ENCODE measurements at regions not wholly inside any gene's neighbourhood (a gene's known extent, or its start where the extent isn't known, plus 50 kb on each side); places are given as distances from the start of the nearest gene placed in this dataset.
"Not testable (repeated sequence)": the region's sequence is repeated elsewhere in the genome, so short reads cannot be mapped to it uniquely, and the experiment has no call there.

- Histone ChIP-seq H3K27ac (ENCODE audit: low read length) (no peak overlapping the region), H3K9ac (ENCODE audit: low read length) (no peak overlapping the region), H2AFZ (ENCODE audit: low read depth, low read length) (no peak overlapping the region), H3K4me1 (ENCODE audit: low read length) (no peaks in the 10 kb centered on the region), H3K4me3 (ENCODE audit: low read length) (no peak overlapping the region), H3K27me3 (ENCODE audit: low read depth, low read length) (peaks cover 15% of the 10 kb centered on the region; the same call in 1 of the 2 replicates), H3K79me2 (ENCODE audit: low read length) (no peaks in the 10 kb centered on the region), H3K36me3 (replicated peaks; ENCODE audit: low read depth, low read length) (no peaks in the 10 kb centered on the region), H3K9me3 (ENCODE audit: insufficient read depth, low read length) (no peaks in the 10 kb centered on the region), H3K4me2 (ENCODE audit: low read length) (no peak overlapping the region), H4K20me1 (ENCODE audit: insufficient read depth, low read length) (no peaks in the 10 kb centered on the region)
- TF ChIP-seq CTCF (IDR thresholded peaks at IDR 0.05; ENCODE audit: low read depth, low read length) (no peak), EZH2phosphoT487 (IDR thresholded peaks at IDR 0.05; ENCODE audit: low read depth) (no peak)
Measured at GRCh38 chr3:3296979-3297381, 117.5 kb upstream of the CRBN start.

GRCh38 chr3:3295586-3295985 is 116.1 kb upstream of the CRBN start:
- H3K4me2 ChIP-seq (ENCODE audit: low read length), result no peak overlapping the region
- H3K36me3 ChIP-seq (replicated peaks; ENCODE audit: low read depth, low read length), result no peaks in the 10 kb centered on the region
- H4K20me1 ChIP-seq (ENCODE audit: insufficient read depth, low read length), result no peaks in the 10 kb centered on the region
- H3K27me3 ChIP-seq (ENCODE audit: low read depth, low read length), result 0 out of 2 replicates have a peak, but pooled peaks cover 12% of the 10 kb centered on the region
- no peaks in the 10 kb centered on the region for H3K79me2 ChIP-seq (ENCODE audit: low read length)
- H2AFZ ChIP-seq (ENCODE audit: low read depth, low read length), result no peak overlapping the region
- no peak overlapping the region for H3K27ac ChIP-seq (ENCODE audit: low read length)
- H3K9ac ChIP-seq (ENCODE audit: low read length), result no peak overlapping the region
- no peak for TF ChIP-seq CTCF (IDR thresholded peaks at IDR 0.05; ENCODE audit: low read depth, low read length)
- no peak for TF ChIP-seq EZH2phosphoT487 (IDR thresholded peaks at IDR 0.05; ENCODE audit: low read depth)
- H3K9me3 ChIP-seq (ENCODE audit: insufficient read depth, low read length), result no peaks in the 10 kb centered on the region
- no peak overlapping the region for H3K4me3 ChIP-seq (ENCODE audit: low read length)
- H3K4me1 ChIP-seq (ENCODE audit: low read length), result no peaks in the 10 kb centered on the region

GRCh38 chr3:3291756-3292283 is 112.3 kb upstream of the CRBN start:
- H2AFZ ChIP-seq (ENCODE audit: low read depth, low read length); H4K20me1 ChIP-seq (ENCODE audit: insufficient read depth, low read length); H3K36me3 ChIP-seq (replicated peaks; ENCODE audit: low read depth, low read length); H3K27me3 ChIP-seq (ENCODE audit: low read depth, low read length); H3K4me2 ChIP-seq (ENCODE audit: low read length); H3K4me1 ChIP-seq (ENCODE audit: low read length); H3K9ac ChIP-seq (ENCODE audit: low read length); H3K4me3 ChIP-seq (ENCODE audit: low read length); H3K9me3 ChIP-seq (ENCODE audit: insufficient read depth, low read length); H3K27ac ChIP-seq (ENCODE audit: low read length); H3K79me2 ChIP-seq (ENCODE audit: low read length): not testable (repeated sequence)

- no peaks in the 10 kb centered on the region for H3K79me2 ChIP-seq (ENCODE audit: low read length)
- TF ChIP-seq CTCF (IDR thresholded peaks at IDR 0.05; ENCODE audit: low read depth, low read length), result no peak
- TF ChIP-seq EZH2phosphoT487 (IDR thresholded peaks at IDR 0.05; ENCODE audit: low read depth), result no peak
- peaks cover 11% of the 10 kb centered on the region; the same call in 1 of the 2 replicates for H3K27me3 ChIP-seq (ENCODE audit: low read depth, low read length)
Measured at GRCh38 chr3:3288255-3288654, 108.8 kb upstream of the CRBN start.

More at GRCh38 chr3:3288255-3288654, 108.8 kb upstream of the CRBN start:
- Histone ChIP-seq H4K20me1 (ENCODE audit: insufficient read depth, low read length) (no peaks in the 10 kb centered on the region), H3K4me3 (ENCODE audit: low read length) (no peak overlapping the region), H2AFZ (ENCODE audit: low read depth, low read length) (no peak overlapping the region), H3K9me3 (ENCODE audit: insufficient read depth, low read length) (no peaks in the 10 kb centered on the region), H3K27ac (ENCODE audit: low read length) (no peak overlapping the region), H3K9ac (ENCODE audit: low read length) (no peak overlapping the region), H3K4me1 (ENCODE audit: low read length) (no peaks in the 10 kb centered on the region), H3K36me3 (replicated peaks; ENCODE audit: low read depth, low read length) (no peaks in the 10 kb centered on the region), H3K4me2 (ENCODE audit: low read length) (no peak overlapping the region)
